Adrenal gland (tissue), 5 donors: ENCODE measurements at regions not wholly inside any gene's neighbourhood (a gene's known extent, or its start where the extent isn't known, plus 50 kb on each side); places are given as distances from the start of the nearest gene placed in this dataset.

ENCODE experiments used
- CTCF ChIP-seq, 6 experiments: fragments of 450-650 bp in 4 of 6; fragments of 200-600 bp in 2 of 6; sonication (generic) in 1 of 6; IDR thresholded peaks; 1 replicate in 5 of 6; 2 replicates in 1 of 6; pipeline versions ENCODE4 v1.5.1 to v1.8.0; 2016 to 2021; ENCODE audit warnings: antibody characterized with exemption in 6 of 6, mild to moderate bottlenecking in 2 of 6, moderate library complexity in 1 of 6
- POLR2A ChIP-seq, 2 donors: fragments of 450-650 bp; IDR thresholded peaks; one replicate each; pipeline ENCODE4 v1.6.1; 2017; ENCODE audit warnings: antibody characterized with exemption in 2 of 2, mild to moderate bottlenecking in 2 of 2, moderate library complexity in 1 of 2
- donor health status: DM: no; HTN: no; CAD: no.

- TF ChIP-seq POLR2A (IDR thresholded peaks at IDR 0.05) (no peak), CTCF (IDR thresholded peaks at IDR 0.05) (no peak)
Measured at GRCh38 chr14:97350415-97350814, 553.2 kb downstream of the VRK1 start.
